ENCODE measurements at regions not wholly inside any gene's neighbourhood (a gene's known extent, or its start where the extent isn't known, plus 50 kb on each side); places are given as distances from the start of the nearest gene placed in this dataset.

DNA sequence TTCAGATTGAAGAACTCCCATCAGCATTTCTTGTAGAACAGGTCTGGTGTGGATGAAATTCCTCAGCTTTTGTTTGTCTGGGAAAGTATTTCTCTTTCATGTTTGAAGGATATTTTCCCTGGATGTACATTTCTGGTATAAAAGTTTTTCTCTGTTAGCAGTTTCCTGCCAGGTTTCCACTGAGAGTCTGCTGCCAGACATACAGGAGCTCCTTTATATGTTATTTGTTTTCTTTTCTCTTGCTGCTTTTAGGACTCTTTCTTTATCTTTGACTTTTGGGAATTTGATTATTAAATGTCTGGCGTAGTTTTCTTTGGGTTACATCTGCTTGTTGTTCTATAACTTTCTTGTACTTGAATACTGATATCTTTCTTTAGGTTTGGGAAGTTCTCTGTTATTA lies 486.5 kb downstream of the ARAP2 start:
- no peak for DNase-seq
- intact Hi-C loops (cut with DNase I): no loop called here

DNA sequence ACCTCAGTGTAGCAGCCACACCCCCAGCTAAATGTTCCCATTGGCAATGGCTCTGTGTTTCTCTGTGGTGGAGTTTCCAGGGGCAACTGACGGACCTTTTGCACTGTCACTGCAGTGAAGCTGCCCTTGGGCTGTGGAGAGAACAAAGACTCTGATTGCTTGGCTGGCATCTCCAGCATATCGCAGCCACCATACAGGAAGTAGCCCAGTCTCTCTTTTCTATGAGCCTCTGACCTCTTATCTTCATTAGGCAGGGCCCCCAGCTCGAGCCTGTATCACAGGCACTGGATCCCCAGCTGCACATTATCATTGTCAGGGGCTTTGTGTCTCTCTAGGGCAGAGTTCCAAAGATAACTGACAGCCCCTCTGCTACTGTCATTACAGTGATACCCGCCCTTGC lies 483.5 kb downstream of the ARAP2 start:
- intact Hi-C loops (cut with DNase I): no loop called here
- no peak for DNase-seq

DNA sequence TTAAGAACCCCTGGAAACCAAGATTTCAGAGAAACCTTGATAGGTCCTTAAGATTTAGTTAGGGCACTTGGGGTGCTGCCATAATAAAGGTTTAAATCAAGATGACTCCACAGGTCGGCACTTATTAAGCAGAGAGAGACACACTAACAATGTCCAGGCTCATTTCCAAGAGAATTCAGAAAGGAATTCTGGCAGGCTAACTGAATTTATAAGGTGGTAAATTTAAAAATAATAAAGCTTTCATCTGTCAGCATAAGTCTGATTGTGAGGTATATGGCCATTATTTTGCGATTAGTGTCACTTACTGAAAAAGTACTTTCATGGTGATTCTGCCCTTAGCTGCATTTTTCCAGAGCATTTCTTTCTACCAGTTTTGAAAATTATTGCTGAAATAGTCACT lies 472.7 kb downstream of the ARAP2 start:
- intact Hi-C loops (cut with DNase I): no loop called here
- no peak for DNase-seq

DNA sequence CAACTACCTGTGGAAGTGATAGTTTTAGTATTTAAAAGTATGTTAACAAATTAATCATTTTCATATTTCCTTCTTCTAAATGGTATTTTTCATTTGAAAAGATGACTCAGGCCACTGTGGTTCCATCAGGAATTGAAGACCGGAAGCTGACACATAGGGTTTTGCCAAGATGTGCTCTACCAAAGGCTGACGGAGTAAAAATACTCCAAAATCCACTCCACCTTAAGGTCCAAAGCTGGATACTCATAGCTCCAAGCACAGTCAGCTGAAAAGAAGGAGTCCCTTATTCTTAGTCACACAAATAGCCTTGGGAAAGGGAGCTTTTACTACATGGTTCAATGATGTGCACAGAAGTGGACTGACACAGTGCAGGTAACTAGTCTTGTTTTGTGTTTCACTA lies 472.0 kb downstream of the ARAP2 start:
- DNase-seq: no peak
- intact Hi-C loops (cut with DNase I): no loop called here

DNA sequence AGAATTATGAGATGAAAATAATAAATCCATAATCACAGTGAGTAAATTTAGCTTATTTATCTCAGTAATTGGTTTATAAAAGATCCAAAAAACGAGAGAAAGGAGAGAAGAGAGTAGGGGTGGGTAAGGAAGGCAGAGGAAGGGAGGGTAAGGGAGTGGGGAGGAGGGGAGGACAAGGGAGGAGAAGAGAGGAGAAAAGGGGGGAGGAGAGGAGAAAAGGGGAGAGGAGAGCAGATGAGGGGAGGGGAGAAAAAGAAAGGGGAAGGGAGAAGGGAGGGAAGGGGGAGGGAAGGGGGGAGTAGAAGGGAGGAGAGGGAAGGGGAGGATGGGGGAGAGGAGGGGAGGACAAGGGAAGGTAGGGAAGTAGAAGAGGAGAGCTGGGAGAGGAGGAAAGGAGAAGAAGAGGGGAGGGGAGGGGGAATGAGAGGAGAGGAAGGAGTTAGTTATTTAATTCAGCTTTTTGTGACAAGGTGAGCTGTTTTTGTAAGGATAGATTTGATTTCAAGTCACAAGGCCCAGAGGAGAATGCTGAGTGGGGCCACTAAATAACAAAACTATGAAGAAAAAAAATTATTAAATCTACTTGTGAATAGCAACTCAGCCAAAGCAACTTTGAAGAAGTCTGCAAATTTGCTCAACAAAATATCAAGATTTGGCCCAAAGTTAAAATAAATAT lies 454.3 kb downstream of the ARAP2 start:
- no peak for DNase-seq
- intact Hi-C loops (cut with DNase I): no loop called here

DNA sequence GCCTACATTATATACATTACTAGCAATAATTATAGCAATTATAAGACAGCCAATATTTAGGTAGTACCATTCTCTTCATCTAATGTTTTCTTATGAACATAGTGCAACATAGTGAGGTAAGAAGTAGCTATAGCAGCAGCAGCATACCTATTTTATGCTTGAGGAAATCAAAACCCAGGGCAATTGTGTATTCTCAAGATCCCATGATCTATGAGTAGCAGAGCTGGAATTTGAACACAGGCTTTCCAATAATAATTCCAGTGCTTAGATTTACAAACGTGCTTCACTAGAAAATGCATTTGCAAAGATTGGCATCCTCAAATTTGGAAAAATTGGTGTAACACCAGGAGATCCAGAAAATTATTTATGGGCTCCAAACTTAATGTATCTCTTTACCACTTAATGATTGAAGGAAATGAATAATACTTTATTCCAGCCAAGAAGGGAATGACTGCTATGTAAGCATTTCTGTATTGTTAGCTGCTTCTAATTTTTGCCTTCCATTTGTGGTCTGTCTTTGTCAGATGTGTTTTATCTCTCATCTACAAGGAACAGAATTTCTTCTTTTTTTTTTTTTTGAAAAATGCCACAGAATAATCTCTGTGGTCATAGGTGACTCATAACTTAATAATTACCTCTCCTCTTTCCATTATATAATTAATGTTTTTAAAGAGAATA lies 451.1 kb downstream of the ARAP2 start:
- no peak for DNase-seq
- intact Hi-C loops (cut with DNase I): no loop called here

DNA sequence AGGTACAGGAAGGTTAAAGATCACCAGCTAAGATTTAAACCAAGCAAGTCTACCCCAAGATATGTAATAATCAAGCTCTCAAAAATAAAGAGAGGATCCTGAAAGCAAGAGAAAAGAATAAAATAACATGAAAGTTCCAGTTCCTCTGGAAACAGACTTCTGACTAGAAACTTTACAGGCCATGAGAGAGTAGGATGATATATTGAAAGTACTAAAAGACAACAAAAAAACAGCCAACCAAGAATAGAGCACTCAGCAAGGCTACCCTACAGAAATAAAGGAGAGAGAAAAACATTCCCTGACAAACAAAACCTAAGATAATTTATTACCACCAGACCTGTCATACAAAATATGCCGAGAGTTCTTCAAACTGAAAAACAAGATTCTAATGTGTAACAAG lies 450.5 kb downstream of the ARAP2 start:
- intact Hi-C loops (cut with DNase I): no loop called here
- DNase-seq: no peak

DNA sequence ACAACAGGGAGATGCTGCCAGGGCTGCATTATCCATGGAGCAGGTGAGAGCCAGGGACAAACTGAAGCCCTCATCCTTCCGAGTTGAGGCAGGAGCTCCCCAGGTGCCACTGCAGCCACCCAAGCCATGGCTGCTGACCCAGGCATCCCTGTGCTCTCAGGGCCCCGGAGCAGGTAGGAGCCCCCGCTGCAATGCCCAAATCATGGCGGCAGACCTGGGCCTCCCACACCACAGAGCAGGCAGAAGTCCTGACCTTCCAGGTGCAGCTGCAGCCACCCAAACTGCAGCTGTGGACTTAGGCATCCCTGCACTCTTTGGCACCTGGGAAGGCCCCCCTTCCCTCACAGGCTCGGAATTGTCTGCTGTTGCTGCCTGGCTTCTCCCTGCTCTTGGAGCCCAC lies 443.6 kb downstream of the ARAP2 start:
- DNase-seq: peak in 2 of 10 donors; percentile 71 to 73
- intact Hi-C loops (cut with DNase I): no loop called here

DNA sequence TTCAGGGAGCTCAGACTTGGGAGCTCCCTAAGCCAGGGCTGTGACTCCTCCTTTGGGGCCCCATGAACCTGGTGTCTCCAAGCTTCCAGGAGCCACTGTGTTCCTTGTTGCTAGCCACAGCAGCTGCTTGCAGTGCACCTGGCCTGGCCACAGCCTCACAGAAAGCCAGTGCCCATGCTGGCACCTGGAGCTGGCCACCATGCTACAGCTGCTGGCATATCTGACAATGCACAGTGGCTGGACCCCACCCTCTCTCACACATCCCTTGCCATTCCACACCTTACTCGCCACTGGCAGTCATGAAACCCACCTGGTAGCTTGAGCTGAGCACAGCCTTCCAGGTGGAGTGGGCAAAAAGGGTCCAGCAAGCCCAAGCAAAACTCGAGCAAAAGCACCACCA lies 441.7 kb downstream of the ARAP2 start:
- DNase-seq: peak in 2 of 10 donors; percentile 53 to 59
- intact Hi-C loops (cut with DNase I): no loop called here

DNA sequence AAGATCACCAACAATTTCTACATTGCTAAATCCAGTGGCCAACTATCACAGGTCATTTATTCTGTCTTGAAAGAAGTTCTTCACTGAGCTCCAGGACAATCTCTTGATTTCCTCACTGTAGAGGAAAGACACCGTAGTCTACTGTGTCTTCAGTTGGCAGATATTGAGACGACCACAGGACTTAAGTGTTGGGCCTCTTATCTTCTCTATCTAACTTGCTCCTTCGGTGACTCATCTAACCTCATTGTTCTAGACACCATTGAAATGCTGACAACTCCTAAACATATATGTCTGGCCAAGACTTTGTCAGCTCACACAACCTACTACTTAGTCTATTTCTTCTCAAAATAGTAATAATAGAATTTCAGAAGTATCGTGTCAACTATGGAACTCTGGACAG lies 425.8 kb downstream of the ARAP2 start:
- intact Hi-C loops (cut with DNase I): no loop called here
- no peak for DNase-seq

DNA sequence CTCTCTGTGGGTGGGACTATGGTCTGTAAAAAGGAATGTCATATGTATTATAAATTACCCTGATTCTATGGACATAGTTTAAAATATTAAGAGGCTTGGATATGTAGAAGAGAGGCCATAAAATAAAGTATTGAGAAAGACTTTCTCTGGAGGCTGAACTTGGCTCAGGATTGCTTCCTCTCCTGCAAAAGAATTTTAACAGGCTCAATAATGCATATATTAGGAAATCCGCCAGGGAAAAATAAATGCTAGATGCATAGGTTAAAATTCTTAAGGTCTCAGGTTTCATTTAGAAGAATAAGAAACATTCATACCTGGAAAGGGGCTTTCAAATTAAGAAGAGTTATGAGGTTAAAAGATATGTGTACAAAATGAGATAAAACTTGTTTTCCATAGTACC lies 424.3 kb downstream of the ARAP2 start:
- no peak for DNase-seq
- intact Hi-C loops (cut with DNase I): no loop called here

DNA sequence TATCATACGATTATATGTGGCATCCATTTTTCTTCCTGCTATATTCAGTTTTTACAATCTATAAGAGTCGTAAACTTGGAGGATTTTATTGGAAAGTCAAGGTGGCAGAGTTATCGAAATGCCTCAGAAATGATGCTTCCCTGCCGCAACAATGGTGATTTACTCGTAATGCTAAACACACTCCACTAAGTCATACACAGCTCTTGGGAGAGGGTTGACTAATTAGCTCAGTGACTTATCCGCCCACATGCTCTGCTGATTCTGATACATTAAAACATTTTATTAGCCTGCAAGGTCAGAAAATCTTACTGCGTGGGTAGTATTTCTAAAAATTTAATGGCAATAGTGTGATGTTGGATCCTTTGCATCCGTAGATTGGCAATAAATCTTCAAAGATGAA lies 420.1 kb downstream of the ARAP2 start:
- intact Hi-C loops (cut with DNase I): no loop called here
- DNase-seq: no peak

DNA sequence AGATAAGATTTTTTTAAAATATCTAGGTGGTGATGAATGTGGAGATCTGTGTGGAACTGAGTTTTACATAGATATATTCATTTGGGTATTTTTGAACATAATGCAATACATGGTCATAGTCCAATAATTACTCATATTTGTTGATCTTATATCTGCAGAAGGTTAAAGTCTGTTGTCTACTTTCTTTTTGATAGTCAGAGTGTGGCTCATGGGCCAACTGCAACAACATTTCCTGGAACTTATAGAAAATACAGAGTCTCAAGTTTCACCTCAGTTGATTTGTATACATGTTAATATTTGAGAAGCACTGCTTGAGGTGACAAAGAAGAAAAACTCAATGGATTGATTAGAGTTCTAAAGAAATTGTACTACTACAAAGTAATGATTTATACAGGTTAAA lies 408.4 kb downstream of the ARAP2 start:
- intact Hi-C loops (cut with DNase I): no loop called here
- no peak for DNase-seq

DNA sequence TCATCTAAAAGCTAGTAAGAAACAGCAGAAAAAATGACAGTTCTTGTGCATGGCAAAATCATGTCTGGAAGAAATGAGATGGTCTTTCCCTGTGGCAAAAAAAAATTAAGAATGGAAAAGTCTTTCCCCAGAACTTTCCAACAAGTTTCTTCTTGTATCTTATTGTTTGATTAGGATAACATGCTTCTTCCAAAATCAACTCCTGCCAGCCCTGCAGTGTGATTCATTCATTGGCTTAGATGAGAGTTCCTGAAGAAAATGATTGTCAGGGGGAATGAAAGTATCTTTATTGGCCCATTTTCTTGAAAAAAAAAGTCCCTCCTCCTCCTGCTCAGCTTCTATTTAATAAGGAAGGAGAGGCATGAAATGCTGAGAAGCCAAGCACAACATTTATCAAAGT lies 407.7 kb downstream of the ARAP2 start:
- DNase-seq: no peak

DNA sequence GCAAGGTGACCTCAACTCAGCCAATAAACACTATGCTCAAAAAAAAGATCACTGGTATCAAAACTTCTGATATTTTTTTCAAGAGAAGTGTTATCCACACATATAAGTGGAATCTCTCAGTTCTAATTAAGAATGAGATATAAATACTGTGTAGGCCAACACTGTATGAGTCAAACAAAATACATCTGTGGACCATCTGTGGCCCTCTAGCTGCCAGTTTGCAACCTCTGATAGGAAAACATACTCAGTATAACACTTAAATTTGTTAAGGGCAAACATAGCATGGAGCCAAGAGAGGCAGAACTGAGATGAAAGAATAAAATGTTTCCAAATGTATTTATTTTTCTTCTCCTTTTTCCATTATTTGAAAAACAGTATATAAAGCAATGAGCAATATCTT lies 377.3 kb downstream of the ARAP2 start:
- DNase-seq: no peak
- intact Hi-C loops (cut with DNase I): no loop called here

More for the DNA sequence above, 407.7 kb downstream of the ARAP2 start:
- intact Hi-C loops (cut with DNase I): no loop called here

DNA sequence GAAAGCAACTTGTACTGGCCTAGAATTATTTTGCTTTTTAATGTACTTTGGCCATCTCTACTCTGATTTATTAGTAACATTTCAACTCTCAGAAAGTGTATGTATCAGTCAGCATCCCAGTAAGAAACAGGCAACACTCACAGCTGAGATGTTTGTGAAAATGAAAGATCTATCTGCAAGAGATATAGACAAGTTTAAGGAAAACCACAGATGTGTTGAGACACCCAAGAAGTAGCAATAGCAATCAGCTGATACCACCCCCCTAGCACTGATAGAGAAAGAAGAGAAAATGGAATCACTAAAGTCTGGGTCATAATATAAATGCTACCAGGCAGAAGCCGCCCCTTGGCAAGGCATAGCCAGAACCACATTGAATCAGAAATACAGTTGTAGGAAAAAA lies 372.0 kb downstream of the ARAP2 start:
- intact Hi-C loops (cut with DNase I): no loop called here
- no peak for DNase-seq

DNA sequence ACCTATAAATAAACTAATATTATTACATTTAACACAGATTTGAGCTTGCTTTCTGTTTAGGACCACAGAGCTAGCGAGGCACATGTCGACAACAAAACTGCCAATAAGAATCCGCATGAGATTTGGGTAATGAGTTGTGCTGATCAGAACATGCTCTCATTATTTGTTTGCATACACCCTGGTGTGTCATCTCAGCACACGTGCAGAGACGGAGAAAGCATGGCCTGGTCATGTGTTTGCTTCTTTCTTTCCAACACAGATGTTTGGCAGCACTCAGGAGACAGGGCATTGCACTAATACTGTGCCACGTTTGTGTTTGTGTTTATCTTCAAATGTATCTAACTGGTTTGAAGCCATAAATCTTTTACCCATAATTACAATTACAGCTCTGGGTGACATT lies 364.8 kb downstream of the ARAP2 start:
- intact Hi-C loops (cut with DNase I): no loop called here
- no peak for DNase-seq

DNA sequence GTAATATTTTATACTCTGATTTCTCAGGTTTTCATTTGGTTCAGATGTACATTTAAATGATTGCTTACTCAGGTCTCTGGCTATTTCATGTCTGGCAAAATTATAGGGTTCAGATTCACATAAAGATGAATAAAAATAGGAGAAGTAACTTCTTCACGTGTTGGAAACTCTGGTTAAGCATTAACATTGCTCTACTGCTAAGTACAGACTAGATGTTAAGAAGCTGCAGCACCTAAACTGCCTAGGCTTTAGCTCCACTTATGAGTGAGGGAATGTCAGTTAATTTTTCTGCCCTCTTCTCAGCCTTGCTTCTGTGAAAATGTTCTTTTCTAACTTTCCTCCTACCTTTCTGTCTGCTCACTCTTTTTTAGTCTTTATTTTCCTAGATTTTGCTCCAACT lies 361.2 kb downstream of the ARAP2 start:
- no peak for DNase-seq
- intact Hi-C loops (cut with DNase I): no loop called here

DNA sequence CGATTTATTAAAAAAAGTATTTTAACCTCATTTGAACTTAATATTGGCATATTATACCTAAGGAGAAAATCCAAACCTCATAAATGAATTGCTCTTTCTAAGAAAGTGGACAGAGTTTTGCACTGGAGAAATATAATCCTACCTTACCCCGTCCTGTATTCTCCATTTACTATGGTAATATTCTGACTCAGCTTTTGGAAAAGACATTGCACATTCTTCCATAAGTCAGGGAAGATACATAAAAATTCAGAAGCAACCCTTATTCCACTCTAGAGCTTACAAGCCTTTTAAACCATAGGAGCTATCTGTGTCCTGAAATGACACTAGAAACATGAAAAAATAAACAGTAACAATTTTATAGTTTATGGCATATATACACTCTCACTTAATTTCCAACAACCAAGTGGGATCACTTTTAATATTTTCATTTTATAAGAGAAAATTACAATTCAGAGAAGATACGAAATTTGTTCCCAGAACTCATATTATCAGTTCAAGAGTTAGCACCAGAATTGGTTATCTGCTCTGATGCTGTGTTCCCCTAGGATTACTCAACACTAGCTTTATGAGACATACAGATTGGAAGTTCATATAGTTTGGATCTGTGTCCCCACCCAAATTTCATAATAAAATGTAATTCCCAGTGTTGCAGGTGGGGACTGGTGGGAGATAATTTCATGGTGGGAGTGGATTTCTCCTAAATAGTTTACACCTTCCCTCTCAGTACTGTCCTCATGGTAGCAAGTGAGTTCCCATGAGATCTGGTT lies 359.4 kb downstream of the ARAP2 start:
- intact Hi-C loops (cut with DNase I): no loop called here
- DNase-seq: no peak

DNA sequence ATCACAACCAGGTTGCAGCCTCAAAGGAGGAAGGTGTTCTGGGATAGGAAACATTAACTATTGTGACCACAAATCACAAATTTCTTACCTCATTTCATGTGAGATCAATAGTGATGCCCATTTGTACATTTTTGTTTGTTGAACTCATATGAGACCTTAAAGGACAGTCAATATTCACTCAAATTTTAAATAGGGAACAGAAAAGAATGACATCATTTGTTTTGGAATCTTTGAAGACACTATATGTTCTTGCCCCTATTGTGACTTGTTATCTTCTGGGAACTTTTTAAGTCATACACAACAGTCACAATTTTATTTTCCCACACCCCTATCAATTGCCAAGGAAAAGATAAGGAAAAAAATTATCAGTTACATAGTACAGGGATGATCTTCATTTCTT lies 346.5 kb downstream of the ARAP2 start:
- no peak for DNase-seq
- intact Hi-C loops (cut with DNase I): no loop called here

DNA sequence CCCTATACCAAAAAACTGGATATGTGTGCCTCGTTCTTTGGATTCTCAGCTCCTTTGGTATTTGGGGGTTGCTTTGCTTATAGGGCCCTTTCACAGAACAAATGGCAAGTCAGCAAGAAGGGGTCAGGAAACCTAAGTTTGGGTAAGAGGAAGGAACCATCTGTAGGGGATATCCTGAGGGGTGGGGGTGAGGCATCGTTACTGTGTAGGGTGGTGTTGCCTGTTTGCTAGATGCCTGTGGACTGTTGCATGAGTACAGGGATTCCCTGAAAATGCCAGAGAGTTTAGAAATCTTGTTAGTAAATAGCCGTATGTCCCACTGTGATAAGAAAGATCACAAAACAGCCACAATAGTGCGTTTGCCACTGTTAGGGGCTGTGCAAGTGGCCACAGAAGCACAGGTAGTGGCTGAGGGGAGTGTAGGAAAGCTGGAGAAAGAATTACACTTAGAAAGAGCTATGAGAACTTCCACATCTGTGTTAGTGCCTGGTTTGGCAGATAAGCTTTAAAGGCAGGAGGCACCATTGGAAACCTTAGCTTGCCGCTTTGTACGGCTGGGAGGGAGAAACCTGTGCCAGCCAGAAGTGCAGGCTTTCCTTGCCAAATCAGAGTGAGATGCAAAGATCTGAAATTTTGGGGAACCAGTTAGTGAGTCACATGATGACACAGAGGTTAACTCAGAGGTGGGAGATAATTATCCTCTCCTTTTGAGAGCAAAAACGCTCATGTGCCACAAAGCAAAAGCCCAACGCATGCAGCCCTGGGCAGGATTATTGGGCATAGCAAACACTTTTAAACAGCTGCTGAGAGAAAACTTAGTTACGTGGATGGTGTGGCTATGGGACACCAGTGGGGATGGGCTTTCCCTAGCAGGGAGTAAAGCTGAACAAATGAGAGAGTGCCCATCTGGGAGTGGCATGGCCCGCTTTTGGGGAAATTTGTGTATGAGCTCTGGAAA lies 343.7 kb downstream of the ARAP2 start:
- no peak for DNase-seq
- intact Hi-C loops (cut with DNase I): no loop called here
